ENCODE measurements at regions not wholly inside any gene's neighbourhood (a gene's known extent, or its start where the extent isn't known, plus 50 kb on each side); places are given as distances from the start of the nearest gene placed in this dataset.

DNA sequence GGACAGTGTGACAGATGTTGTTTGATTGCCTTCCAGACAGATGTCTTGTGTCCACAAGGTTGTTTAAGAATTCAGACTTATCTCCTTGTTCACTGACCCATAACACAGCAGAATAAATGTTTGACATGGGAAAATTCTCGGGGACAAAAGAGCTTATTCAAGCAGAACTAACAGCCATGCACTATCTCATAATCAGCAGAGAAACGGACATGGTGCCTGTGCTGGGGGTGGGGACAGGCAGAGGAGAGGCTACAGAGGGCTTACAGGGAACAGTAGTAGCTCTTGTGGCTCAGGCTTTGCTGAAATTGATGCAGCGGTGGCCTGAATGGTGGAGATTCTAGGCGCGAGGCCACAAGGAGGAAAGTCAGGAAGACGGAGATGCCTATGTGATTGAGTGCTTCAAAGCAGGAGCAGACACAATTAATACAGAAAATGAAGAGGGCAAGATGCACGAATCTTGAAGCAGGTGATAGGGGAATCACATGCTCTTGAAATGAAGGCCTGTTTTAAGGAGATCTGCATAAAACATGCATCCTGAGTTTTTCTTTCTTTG, 62.0 kb upstream of the CAB39 start:
- H3K27ac ChIP-seq, result no peak overlapping the region
- no peaks in the 10 kb centered on the region for H3K4me1 ChIP-seq
- H3K36me3 ChIP-seq, result no peaks in the 10 kb centered on the region
- TF ChIP-seq, protein P1, sequence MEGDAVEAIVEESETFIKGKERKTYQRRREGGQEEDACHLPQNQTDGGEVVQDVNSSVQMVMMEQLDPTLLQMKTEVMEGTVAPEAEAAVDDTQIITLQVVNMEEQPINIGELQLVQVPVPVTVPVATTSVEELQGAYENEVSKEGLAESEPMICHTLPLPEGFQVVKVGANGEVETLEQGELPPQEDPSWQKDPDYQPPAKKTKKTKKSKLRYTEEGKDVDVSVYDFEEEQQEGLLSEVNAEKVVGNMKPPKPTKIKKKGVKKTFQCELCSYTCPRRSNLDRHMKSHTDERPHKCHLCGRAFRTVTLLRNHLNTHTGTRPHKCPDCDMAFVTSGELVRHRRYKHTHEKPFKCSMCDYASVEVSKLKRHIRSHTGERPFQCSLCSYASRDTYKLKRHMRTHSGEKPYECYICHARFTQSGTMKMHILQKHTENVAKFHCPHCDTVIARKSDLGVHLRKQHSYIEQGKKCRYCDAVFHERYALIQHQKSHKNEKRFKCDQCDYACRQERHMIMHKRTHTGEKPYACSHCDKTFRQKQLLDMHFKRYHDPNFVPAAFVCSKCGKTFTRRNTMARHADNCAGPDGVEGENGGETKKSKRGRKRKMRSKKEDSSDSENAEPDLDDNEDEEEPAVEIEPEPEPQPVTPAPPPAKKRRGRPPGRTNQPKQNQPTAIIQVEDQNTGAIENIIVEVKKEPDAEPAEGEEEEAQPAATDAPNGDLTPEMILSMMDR (IDR thresholded peaks at IDR 0.05), result no peak
- TF ChIP-seq POLR2A (IDR thresholded peaks at IDR 0.05) (no peak), EP300 (IDR thresholded peaks at IDR 0.05) (no peak), POLR2AphosphoS5 (IDR thresholded peaks at IDR 0.05) (no peak)
- H3K27me3 ChIP-seq, result no peaks in the 10 kb centered on the region
- DNase-seq (ENCODE audit: low spot score in 2 of 2), result no peak
- 69% methylated on average over 7 of the region's 7 CpGs for WGBS
- H3K9me3 ChIP-seq, result no peaks in the 10 kb centered on the region
- no peak overlapping the region for H3K4me3 ChIP-seq

DNA sequence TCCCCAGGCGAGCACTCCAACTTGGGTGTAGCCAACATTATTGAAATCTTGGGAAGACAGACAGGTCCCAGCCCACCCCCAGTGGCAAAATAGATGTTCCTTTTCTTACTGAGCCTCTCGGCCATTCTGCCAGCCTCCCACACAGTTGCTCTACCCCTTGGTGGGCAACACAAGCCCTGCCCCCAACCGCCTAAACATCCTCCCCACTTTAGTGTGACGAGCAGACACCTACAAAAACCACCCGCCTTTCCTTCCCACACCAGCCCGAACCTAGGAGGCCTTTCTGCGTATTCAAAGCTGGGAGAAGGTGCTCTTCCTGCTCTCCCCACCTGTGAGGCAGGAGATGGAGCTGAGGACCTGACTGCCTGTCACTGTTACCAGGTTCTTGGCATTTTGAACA, 58.6 kb upstream of the CAB39 start:
- TF ChIP-seq, protein P1 (IDR thresholded peaks at IDR 0.05), result no peak
- no peak for TF ChIP-seq POLR2AphosphoS5 (IDR thresholded peaks at IDR 0.05)
- TF ChIP-seq EP300 (IDR thresholded peaks at IDR 0.05), result no peak
- TF ChIP-seq POLR2A (IDR thresholded peaks at IDR 0.05), result no peak
- Histone ChIP-seq H3K9me3 (no peaks in the 10 kb centered on the region), H3K4me1 (peaks cover 5% of the 10 kb centered on the region), H3K27ac (no peak overlapping the region), H3K4me3 (no peak overlapping the region), H3K36me3 (no peaks in the 10 kb centered on the region), H3K27me3 (no peaks in the 10 kb centered on the region)
- no peak for DNase-seq (ENCODE audit: low spot score in 2 of 2)
- WGBS, result 94% methylated on average over 7 of the region's 7 CpGs

DNA sequence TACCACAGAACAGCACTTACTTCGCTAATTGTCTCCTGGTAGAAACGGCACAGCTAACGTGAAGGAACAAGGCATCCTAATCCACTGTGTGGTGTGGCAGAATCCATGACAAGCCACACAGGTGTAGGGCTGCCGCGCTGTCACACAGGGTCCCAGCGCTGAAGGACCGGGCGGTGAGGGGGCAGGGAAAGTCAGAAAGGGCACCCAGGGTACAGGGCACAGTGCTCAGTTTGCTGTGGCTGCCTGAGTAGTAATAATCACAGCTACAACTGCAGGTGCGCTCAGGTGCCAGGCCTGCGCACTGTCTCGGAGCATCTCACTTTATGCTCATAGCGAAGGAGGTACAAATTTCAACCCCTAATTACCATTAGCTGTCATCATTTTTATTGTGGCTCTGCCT, 55.2 kb upstream of the CAB39 start:
- peaks cover 25% of the 10 kb centered on the region for H3K4me1 ChIP-seq
- no peaks in the 10 kb centered on the region for H3K36me3 ChIP-seq
- no peaks in the 10 kb centered on the region for H3K9me3 ChIP-seq
- TF ChIP-seq POLR2A (IDR thresholded peaks at IDR 0.05) (no peak), POLR2AphosphoS5 (IDR thresholded peaks at IDR 0.05) (no peak), EP300 (IDR thresholded peaks at IDR 0.05) (no peak)
- TF ChIP-seq, protein P1 (IDR thresholded peaks at IDR 0.05), result no peak
- no peak for DNase-seq (ENCODE audit: low spot score in 2 of 2)
- H3K4me3 ChIP-seq, result no peak overlapping the region
- H3K27me3 ChIP-seq, result no peaks in the 10 kb centered on the region
- WGBS, result 91% methylated on average over 7 of the region's 12 CpGs
- no peak overlapping the region for H3K27ac ChIP-seq

DNA sequence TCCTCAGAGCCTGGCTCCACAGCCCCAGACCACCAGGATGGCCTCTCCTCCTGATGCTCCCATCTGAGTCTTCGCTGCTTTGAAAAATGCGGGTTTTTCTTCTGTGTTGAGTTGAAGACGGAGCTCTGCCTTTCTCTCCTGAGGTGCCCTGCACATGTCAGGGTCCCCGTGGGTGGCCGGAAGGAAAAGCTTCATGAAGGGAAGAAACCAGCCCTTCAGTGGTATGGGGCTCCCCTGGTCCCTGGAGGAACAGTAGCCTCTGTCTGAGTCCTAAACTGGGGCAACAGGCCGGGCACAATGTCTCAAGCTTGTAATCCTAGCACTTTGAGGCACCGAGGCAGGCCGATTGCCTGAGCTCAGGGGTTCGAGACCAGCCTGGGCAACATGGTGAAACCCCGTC, 54.7 kb upstream of the CAB39 start:
- H3K27me3 ChIP-seq, result no peaks in the 10 kb centered on the region
- H3K27ac ChIP-seq, result no peak overlapping the region
- peaks cover 25% of the 10 kb centered on the region for H3K4me1 ChIP-seq
- H3K4me3 ChIP-seq, result no peak overlapping the region
- TF ChIP-seq POLR2AphosphoS5 (IDR thresholded peaks at IDR 0.05), result no peak
- TF ChIP-seq, protein P1 (IDR thresholded peaks at IDR 0.05), result no peak
- TF ChIP-seq POLR2A (IDR thresholded peaks at IDR 0.05), result no peak
- no peak for TF ChIP-seq EP300 (IDR thresholded peaks at IDR 0.05)
- WGBS, result 88% methylated on average over 10 of the region's 10 CpGs
- no peak for DNase-seq (ENCODE audit: low spot score in 2 of 2)
- no peaks in the 10 kb centered on the region for H3K36me3 ChIP-seq
- H3K9me3 ChIP-seq, result no peaks in the 10 kb centered on the region

DNA sequence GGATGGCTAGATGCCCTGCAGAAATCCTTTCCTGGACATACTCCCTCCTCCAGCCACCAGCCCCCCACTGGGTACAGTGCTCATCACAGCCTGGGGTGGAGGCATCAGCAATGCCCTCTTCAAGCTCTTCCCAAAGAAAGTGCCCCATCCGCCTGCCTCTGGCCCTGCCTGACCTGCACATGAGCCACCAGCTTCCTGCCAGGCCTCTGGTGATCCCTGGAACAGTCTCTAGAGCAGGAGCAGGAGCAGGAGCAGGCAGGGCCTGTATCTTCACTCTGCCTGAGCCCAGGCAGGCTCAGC, 54.1 kb upstream of the CAB39 start:
- no peak overlapping the region for H3K27ac ChIP-seq
- WGBS, result no CpG with 5 or more reads among the region's 1 CpG
- no peak for DNase-seq (ENCODE audit: low spot score in 2 of 2)
- peaks cover 25% of the 10 kb centered on the region for H3K4me1 ChIP-seq
- no peak overlapping the region for H3K4me3 ChIP-seq
- no peaks in the 10 kb centered on the region for H3K9me3 ChIP-seq
- H3K36me3 ChIP-seq, result no peaks in the 10 kb centered on the region
- TF ChIP-seq POLR2A (IDR thresholded peaks at IDR 0.05) (no peak), POLR2AphosphoS5 (IDR thresholded peaks at IDR 0.05) (no peak), EP300 (IDR thresholded peaks at IDR 0.05) (no peak)
- TF ChIP-seq, protein P1 (IDR thresholded peaks at IDR 0.05), result no peak
- no peaks in the 10 kb centered on the region for H3K27me3 ChIP-seq

All from suprapubic skin (tissue), 4 donors.